Neural cell (in vitro differentiated cells): ENCODE measurements at regions not wholly inside any gene's neighbourhood (a gene's known extent, or its start where the extent isn't known, plus 50 kb on each side); places are given as distances from the start of the nearest gene placed in this dataset.

ENCODE experiments used
- H2AFZ ChIP-seq: fragments of 200-600, 300-800 bp; sonication (generic), shearing (Covaris generic); 2 replicates; pipeline ENCODE4 v1.6.0; 2014; ENCODE audit warnings: low read depth, mild to moderate bottlenecking, antibody characterized with exemption, low read length, moderate library complexity
- H3F3A ChIP-seq: fragments of 200-600 bp; shearing (Covaris generic); 2 replicates; pipeline ENCODE4 v1.6.1; 2016; ENCODE audit warnings: mild to moderate bottlenecking, moderate library complexity, mixed read lengths, antibody characterized with exemption, low read length; ENCODE audit not compliant: insufficient read depth, poor library complexity, severe bottlenecking
- H3K27ac ChIP-seq: fragments of 200-600, 300-800 bp; sonication (generic), shearing (Covaris generic); 2 replicates; pipeline ENCODE4 v1.5.1; 2014; ENCODE audit warnings: mild to moderate bottlenecking, low read length, moderate library complexity
- H3K27me3 ChIP-seq: fragments of 300-800, 200-600 bp; sonication (generic), shearing (Covaris generic); 2 replicates; pipeline ENCODE4 v1.6.0; 2014; ENCODE audit warnings: mild to moderate bottlenecking, low read depth, low read length, moderate library complexity; ENCODE audit not compliant: insufficient read depth
- H3K36me3 ChIP-seq: fragments of 300-800, 200-600 bp; sonication (generic), shearing (Covaris generic); 2 replicates; pipeline ENCODE4 v1.5.1; 2014; ENCODE audit warnings: mild to moderate bottlenecking, antibody characterized with exemption, low read length, moderate library complexity; ENCODE audit not compliant: insufficient read depth
- H3K4me2 ChIP-seq: fragments of 300-800, 200-600 bp; sonication (generic), shearing (Covaris generic); 2 replicates; pipeline ENCODE4 v1.6.0; 2014; ENCODE audit warnings: mild to moderate bottlenecking, low read length
- H3K4me3 ChIP-seq: fragments of 300-800, 200-600 bp; sonication (generic), shearing (Covaris generic); 2 replicates; pipeline ENCODE4 v1.5.1; 2014; ENCODE audit warnings: mild to moderate bottlenecking, low read length, moderate library complexity
- H3K79me2 ChIP-seq: fragments of 200-600 bp; shearing (Covaris generic); replicated peaks from 2 replicates; pipeline ENCODE4 v1.6.0; 2014; ENCODE audit warnings: mild to moderate bottlenecking, low read length, moderate library complexity; ENCODE audit not compliant: insufficient read depth
- H3K9ac ChIP-seq: fragments of 300-800, 200-600 bp; sonication (generic), shearing (Covaris generic); 2 replicates; pipeline ENCODE4 v1.6.1; 2016; ENCODE audit warnings: mild to moderate bottlenecking, low read length, mixed read lengths
- H3K9me2 ChIP-seq: fragments of 200-600 bp; shearing (Covaris generic); 2 replicates; pipeline ENCODE4 v1.6.1; 2016; ENCODE audit warnings: mild to moderate bottlenecking, low read length, mixed read lengths; ENCODE audit not compliant: insufficient read depth
- H3K9me3 ChIP-seq: fragments of 200-600, 300-800 bp; sonication (generic), shearing (Covaris generic); 2 replicates; pipeline ENCODE4 v1.6.1; 2016; ENCODE audit warnings: mild to moderate bottlenecking, mixed run types, low read length, moderate library complexity, mixed read lengths
- H4K20me1 ChIP-seq: fragments of 200-600 bp; shearing (Covaris generic); 2 replicates; pipeline ENCODE4 v1.6.1; 2016; ENCODE audit warnings: mild to moderate bottlenecking, mixed run types; ENCODE audit not compliant: insufficient read depth
- EP300 ChIP-seq: fragments of 450-650 bp; conservative IDR thresholded peaks from 2 replicates; pipeline ENCODE4 v1.6.1; 2014; ENCODE audit warnings: antibody characterized with exemption, mild to moderate bottlenecking, moderate library complexity; ENCODE audit not compliant: poor library complexity, severe bottlenecking
- EZH2 ChIP-seq: fragments of 200-600, 300-800 bp; shearing (Covaris generic), sonication (generic); IDR thresholded peaks from 2 replicates; pipeline ENCODE4 v1.6.1; 2014; ENCODE audit warnings: antibody characterized with exemption, low read length, borderline replicate concordance, mild to moderate bottlenecking; ENCODE audit not compliant: insufficient read depth, poor library complexity, severe bottlenecking
- MXI1 ChIP-seq: fragments of 450-650 bp; conservative IDR thresholded peaks from 2 replicates; pipeline ENCODE4 v1.6.1; 2014; ENCODE audit warnings: antibody characterized with exemption, mild to moderate bottlenecking; ENCODE audit not compliant: poor library complexity, severe bottlenecking
- POLR2AphosphoS5 ChIP-seq: IDR thresholded peaks from 2 replicates; pipeline ENCODE4 v1.6.1; 2012
- RAD21 ChIP-seq: fragments of 450-650 bp; conservative IDR thresholded peaks from 2 replicates; pipeline ENCODE4 v1.6.1; 2014; ENCODE audit warnings: antibody characterized with exemption, mild to moderate bottlenecking, moderate library complexity
- SMC3 ChIP-seq: fragments of 450-650 bp; conservative IDR thresholded peaks from 2 replicates; pipeline ENCODE4 v1.6.1; 2014; ENCODE audit warnings: antibody characterized with exemption, mild to moderate bottlenecking, moderate library complexity; ENCODE audit not compliant: poor library complexity
- TAF1 ChIP-seq: IDR thresholded peaks from 2 replicates; pipeline ENCODE4 v1.6.1; 2012; ENCODE audit warnings: low read depth
- TF ChIP-seq, protein P1 (sequence below): IDR thresholded peaks from 2 replicates; pipeline ENCODE4 v1.6.1; 2012; ENCODE audit warnings: borderline replicate concordance
- TF ChIP-seq, protein P2 (sequence below): fragments of 450-650 bp; IDR thresholded peaks from 2 replicates; pipeline ENCODE4 v1.5.1; 2014; ENCODE audit warnings: antibody characterized with exemption, mild to moderate bottlenecking, moderate library complexity; ENCODE audit not compliant: poor library complexity, severe bottlenecking

DNA sequence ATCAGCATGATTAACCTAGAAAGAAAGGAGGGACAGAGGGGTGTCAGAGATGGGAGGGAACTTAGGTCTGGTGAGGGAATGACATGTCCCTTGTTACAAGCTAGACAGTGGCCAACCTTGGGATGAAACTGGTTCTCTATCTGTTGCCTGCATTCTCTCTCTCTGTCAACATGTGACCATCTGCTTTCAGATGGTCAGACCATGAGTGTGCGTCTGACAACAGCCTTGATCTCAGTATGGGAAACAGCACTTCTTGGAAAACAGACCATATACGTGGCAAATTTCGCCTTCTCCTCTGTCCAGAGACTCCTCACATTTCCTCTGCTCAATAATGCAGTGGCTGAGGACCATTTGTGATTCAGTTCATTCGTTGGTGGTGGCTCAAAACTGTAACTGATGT is 845.9 kb downstream of the TYW1 start:
- H3K9me3 ChIP-seq, result no peaks in the 10 kb centered on the region
- no peak overlapping the region for H3K9ac ChIP-seq
- H3K27me3 ChIP-seq, result no peaks in the 10 kb centered on the region
- H3K27ac ChIP-seq, result no peak overlapping the region
- no peak overlapping the region for H3K4me2 ChIP-seq
- no peaks in the 10 kb centered on the region for H3K9me2 ChIP-seq
- H3K79me2 ChIP-seq, result no peaks in the 10 kb centered on the region
- H3F3A ChIP-seq, result no peaks in the 10 kb centered on the region
- no peak overlapping the region for H2AFZ ChIP-seq
- TF ChIP-seq, protein P1, sequence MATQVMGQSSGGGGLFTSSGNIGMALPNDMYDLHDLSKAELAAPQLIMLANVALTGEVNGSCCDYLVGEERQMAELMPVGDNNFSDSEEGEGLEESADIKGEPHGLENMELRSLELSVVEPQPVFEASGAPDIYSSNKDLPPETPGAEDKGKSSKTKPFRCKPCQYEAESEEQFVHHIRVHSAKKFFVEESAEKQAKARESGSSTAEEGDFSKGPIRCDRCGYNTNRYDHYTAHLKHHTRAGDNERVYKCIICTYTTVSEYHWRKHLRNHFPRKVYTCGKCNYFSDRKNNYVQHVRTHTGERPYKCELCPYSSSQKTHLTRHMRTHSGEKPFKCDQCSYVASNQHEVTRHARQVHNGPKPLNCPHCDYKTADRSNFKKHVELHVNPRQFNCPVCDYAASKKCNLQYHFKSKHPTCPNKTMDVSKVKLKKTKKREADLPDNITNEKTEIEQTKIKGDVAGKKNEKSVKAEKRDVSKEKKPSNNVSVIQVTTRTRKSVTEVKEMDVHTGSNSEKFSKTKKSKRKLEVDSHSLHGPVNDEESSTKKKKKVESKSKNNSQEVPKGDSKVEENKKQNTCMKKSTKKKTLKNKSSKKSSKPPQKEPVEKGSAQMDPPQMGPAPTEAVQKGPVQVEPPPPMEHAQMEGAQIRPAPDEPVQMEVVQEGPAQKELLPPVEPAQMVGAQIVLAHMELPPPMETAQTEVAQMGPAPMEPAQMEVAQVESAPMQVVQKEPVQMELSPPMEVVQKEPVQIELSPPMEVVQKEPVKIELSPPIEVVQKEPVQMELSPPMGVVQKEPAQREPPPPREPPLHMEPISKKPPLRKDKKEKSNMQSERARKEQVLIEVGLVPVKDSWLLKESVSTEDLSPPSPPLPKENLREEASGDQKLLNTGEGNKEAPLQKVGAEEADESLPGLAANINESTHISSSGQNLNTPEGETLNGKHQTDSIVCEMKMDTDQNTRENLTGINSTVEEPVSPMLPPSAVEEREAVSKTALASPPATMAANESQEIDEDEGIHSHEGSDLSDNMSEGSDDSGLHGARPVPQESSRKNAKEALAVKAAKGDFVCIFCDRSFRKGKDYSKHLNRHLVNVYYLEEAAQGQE, result no peak
- no peak for TF ChIP-seq POLR2AphosphoS5
- TF ChIP-seq RAD21, result no peak
- TF ChIP-seq EZH2, result no peak
- TF ChIP-seq, protein P2, sequence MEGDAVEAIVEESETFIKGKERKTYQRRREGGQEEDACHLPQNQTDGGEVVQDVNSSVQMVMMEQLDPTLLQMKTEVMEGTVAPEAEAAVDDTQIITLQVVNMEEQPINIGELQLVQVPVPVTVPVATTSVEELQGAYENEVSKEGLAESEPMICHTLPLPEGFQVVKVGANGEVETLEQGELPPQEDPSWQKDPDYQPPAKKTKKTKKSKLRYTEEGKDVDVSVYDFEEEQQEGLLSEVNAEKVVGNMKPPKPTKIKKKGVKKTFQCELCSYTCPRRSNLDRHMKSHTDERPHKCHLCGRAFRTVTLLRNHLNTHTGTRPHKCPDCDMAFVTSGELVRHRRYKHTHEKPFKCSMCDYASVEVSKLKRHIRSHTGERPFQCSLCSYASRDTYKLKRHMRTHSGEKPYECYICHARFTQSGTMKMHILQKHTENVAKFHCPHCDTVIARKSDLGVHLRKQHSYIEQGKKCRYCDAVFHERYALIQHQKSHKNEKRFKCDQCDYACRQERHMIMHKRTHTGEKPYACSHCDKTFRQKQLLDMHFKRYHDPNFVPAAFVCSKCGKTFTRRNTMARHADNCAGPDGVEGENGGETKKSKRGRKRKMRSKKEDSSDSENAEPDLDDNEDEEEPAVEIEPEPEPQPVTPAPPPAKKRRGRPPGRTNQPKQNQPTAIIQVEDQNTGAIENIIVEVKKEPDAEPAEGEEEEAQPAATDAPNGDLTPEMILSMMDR, result no peak
- H4K20me1 ChIP-seq, result no peaks in the 10 kb centered on the region
- H3K36me3 ChIP-seq, result no peaks in the 10 kb centered on the region
- no peak overlapping the region for H3K4me3 ChIP-seq

DNA sequence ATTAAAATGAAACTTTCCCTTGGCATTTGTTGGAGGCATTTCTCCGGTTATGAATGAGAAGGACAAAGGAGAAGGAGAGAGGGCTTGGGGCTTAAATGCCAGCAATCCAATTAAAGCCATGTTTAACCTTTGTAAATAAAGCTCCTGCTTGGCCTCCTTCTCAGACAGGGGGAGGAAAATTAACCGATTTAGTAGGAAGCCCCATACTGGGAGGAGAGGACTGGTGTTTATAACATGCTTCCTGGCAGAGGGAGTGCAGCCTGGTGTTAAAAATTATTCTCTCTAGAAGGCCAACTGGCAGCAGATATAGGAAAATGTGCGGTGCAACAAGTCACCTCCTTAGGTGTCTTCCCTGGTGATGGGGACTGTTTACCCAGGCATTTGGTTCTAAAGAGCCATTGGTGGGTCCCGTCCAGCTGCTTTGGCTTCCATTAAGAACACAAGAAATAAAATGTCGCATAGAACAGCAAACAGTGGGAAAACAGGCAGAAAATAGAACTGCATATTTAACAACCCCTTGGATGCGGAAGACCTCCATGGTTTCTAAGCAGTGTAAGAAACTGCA is 846.5 kb downstream of the TYW1 start:
- H3K4me2 ChIP-seq, result no peak overlapping the region
- no peaks in the 10 kb centered on the region for H4K20me1 ChIP-seq
- H3K79me2 ChIP-seq, result no peaks in the 10 kb centered on the region
- TF ChIP-seq, protein P1, result no peak
- TF ChIP-seq MXI1 (no peak), RAD21 (no peak), EZH2 (no peak), SMC3 (no peak), EP300 (no peak), POLR2AphosphoS5 (no peak), TAF1 (no peak)
- TF ChIP-seq, protein P2, result no peak
- no peak overlapping the region for H3K9ac ChIP-seq
- H3F3A ChIP-seq, result no peaks in the 10 kb centered on the region
- no peaks in the 10 kb centered on the region for H3K9me2 ChIP-seq
- H3K9me3 ChIP-seq, result no peaks in the 10 kb centered on the region
- H3K4me3 ChIP-seq, result no peak overlapping the region
- H3K27me3 ChIP-seq, result no peaks in the 10 kb centered on the region
- no peak overlapping the region for H2AFZ ChIP-seq
- no peaks in the 10 kb centered on the region for H3K36me3 ChIP-seq
- no peak overlapping the region for H3K27ac ChIP-seq
